H9 (cell line): ENCODE measurements at regions not wholly inside any gene's neighbourhood (a gene's known extent, or its start where the extent isn't known, plus 50 kb on each side); places are given as distances from the start of the nearest gene placed in this dataset.
A peak's percentile ranks its signal among the peaks of the same experiment; 100 is the strongest.

Source experiments
- DNase-seq: peaks from one replicate; pipeline ENCODE4 v3.0.0-alpha.2; 2017
- H2AFZ ChIP-seq: one replicate; pipeline ENCODE4 v1.6.1; 2013; ENCODE audit warnings: mild to moderate bottlenecking, low read length, control low read depth, moderate library complexity
- H2AK5ac ChIP-seq: 2 replicates; pipeline ENCODE4 v1.6.1; 2013; ENCODE audit warnings: low read length, control low read depth, mixed read lengths; ENCODE audit not compliant: insufficient read length
- H2BK120ac ChIP-seq: one replicate; pipeline ENCODE4 v1.6.1; 2013; ENCODE audit warnings: low read depth, mild to moderate bottlenecking, low read length, control low read depth, inconsistent platforms; ENCODE audit not compliant: poor library complexity, severe bottlenecking
- H2BK12ac ChIP-seq: 2 replicates; pipeline ENCODE4 v1.6.1; 2013; ENCODE audit warnings: low read length, control low read depth, mixed read lengths, low read depth; ENCODE audit not compliant: insufficient read length
- H2BK15ac ChIP-seq: 2 replicates; pipeline ENCODE4 v1.6.1; 2013; ENCODE audit warnings: low read depth, low read length, control low read depth
- H2BK20ac ChIP-seq: one replicate; pipeline ENCODE4 v1.6.1; 2013; ENCODE audit warnings: low read depth, mild to moderate bottlenecking, low read length, control low read depth, inconsistent platforms; ENCODE audit not compliant: poor library complexity, severe bottlenecking
- H2BK5ac ChIP-seq: 2 replicates; pipeline ENCODE4 v1.6.1; 2013; ENCODE audit warnings: low read length, control low read depth, mixed read lengths; ENCODE audit not compliant: insufficient read length
- H3K14ac ChIP-seq: 2 replicates; pipeline ENCODE4 v1.6.1; 2013; ENCODE audit warnings: low read length, control low read depth; ENCODE audit not compliant: insufficient read depth
- H3K18ac ChIP-seq: 2 replicates; pipeline ENCODE4 v1.6.1; 2013; ENCODE audit warnings: low read depth, mild to moderate bottlenecking, mixed read lengths, low read length, control low read depth; ENCODE audit not compliant: insufficient read length
- H3K23ac ChIP-seq: 2 replicates; pipeline ENCODE4 v1.6.1; 2013; ENCODE audit warnings: low read length, control low read depth, mixed read lengths, low read depth; ENCODE audit not compliant: insufficient read length
- H3K23me2 ChIP-seq: 2 replicates; pipeline ENCODE4 v1.6.1; 2013; ENCODE audit warnings: low read depth, mild to moderate bottlenecking, mixed read lengths, low read length, control low read depth; ENCODE audit not compliant: insufficient read length, poor library complexity, severe bottlenecking
- H3K27ac ChIP-seq: 2 replicates; pipeline ENCODE4 v1.5.1; 2013; ENCODE audit warnings: low read length, control low read depth, mixed read lengths, low read depth; ENCODE audit not compliant: insufficient read length
- H3K27me3 ChIP-seq: 2 replicates; pipeline ENCODE4 v1.6.1; 2013; ENCODE audit warnings: low read length, control low read depth, inconsistent platforms; ENCODE audit not compliant: insufficient read depth
- H3K4ac ChIP-seq: 2 replicates; pipeline ENCODE4 v1.6.1; 2013; ENCODE audit warnings: low read depth, mild to moderate bottlenecking, control low read depth, inconsistent platforms, low read length, moderate library complexity
- H3K4me1 ChIP-seq: 2 replicates; pipeline ENCODE4 v1.6.1; 2013; ENCODE audit warnings: low read length, control low read depth, inconsistent platforms; ENCODE audit not compliant: insufficient read depth
- H3K4me2 ChIP-seq: 2 replicates; pipeline ENCODE4 v1.6.1; 2013; ENCODE audit warnings: low read length, control low read depth, mixed read lengths; ENCODE audit not compliant: insufficient read length, insufficient read depth
- H3K56ac ChIP-seq: 2 replicates; pipeline ENCODE4 v1.6.1; 2013; ENCODE audit warnings: low read depth, mild to moderate bottlenecking, mixed read lengths, low read length, control low read depth; ENCODE audit not compliant: insufficient read length
- H3K79me1 ChIP-seq: 2 replicates; pipeline ENCODE4 v1.6.1; 2013; ENCODE audit warnings: low read depth, mild to moderate bottlenecking, moderate library complexity, low read length, control low read depth, inconsistent platforms; ENCODE audit not compliant: insufficient read depth, poor library complexity, severe bottlenecking
- H3K79me2 ChIP-seq: 2 replicates; pipeline ENCODE4 v1.6.1; 2013; ENCODE audit warnings: low read length, control low read depth, inconsistent platforms; ENCODE audit not compliant: insufficient read depth
- H3K9ac ChIP-seq: 2 replicates; pipeline ENCODE4 v1.6.1; 2013; ENCODE audit warnings: low read length, control low read depth, mixed read lengths; ENCODE audit not compliant: insufficient read length; ENCODE audit errors: extremely low read depth
- H3K9me3 ChIP-seq: one replicate; pipeline ENCODE4 v1.6.1; 2013; ENCODE audit warnings: low read depth, low read length, inconsistent platforms; ENCODE audit not compliant: control insufficient read depth
- H3T11ph ChIP-seq: one replicate; pipeline ENCODE4 v1.6.1; 2013; ENCODE audit warnings: mild to moderate bottlenecking, low read length, control low read depth, inconsistent platforms
- H4K20me1 ChIP-seq: one replicate; pipeline ENCODE4 v1.6.1; 2013; ENCODE audit not compliant: control insufficient read depth, insufficient read length, insufficient read depth
- H4K5ac ChIP-seq: 2 replicates; pipeline ENCODE4 v1.6.1; 2013; ENCODE audit warnings: low read depth, mild to moderate bottlenecking, mixed read lengths, low read length, control low read depth; ENCODE audit not compliant: insufficient read length
- H4K8ac ChIP-seq: replicated peaks from 2 replicates; pipeline ENCODE4 v1.6.1; 2013; ENCODE audit warnings: low read length, control low read depth, mixed read lengths, low read depth; ENCODE audit not compliant: insufficient read length
- H4K91ac ChIP-seq: 2 replicates; pipeline ENCODE4 v1.6.1; 2013; ENCODE audit warnings: low read depth, mild to moderate bottlenecking, moderate library complexity, mixed read lengths, low read length, control low read depth; ENCODE audit not compliant: insufficient read length
- H3K27ac Mint-ChIP-seq, 3 experiments: 2 replicates in 2 of 3; 3 replicates in 1 of 3; pipeline ENCODE4 v1.8.0; 2020 to 2021; ENCODE audit warnings: mixed read lengths in 3 of 3, mild to moderate bottlenecking in 1 of 3, moderate library complexity in 1 of 3
- H3K27me3 Mint-ChIP-seq: 2 replicates; pipeline ENCODE4 v1.8.0; 2021; ENCODE audit warnings: low read depth, mild to moderate bottlenecking, moderate library complexity, mixed read lengths
- H3K36me3 Mint-ChIP-seq, 3 experiments: 2 replicates in 2 of 3; 3 replicates in 1 of 3; pipeline ENCODE4 v1.8.0; 2020 to 2021; ENCODE audit warnings: low read depth in 3 of 3, mixed read lengths in 3 of 3; ENCODE audit not compliant: insufficient read depth in 1 of 3
- H3K4me1 Mint-ChIP-seq, 2 experiments: 2 replicates each; pipeline ENCODE4 v1.8.0; 2020; ENCODE audit warnings: mixed read lengths in 2 of 2
- H3K4me3 Mint-ChIP-seq, 2 experiments: 2 replicates in 1 of 2; 3 replicates in 1 of 2; pipeline ENCODE4 v1.8.0; 2020 to 2021; ENCODE audit warnings: mild to moderate bottlenecking in 2 of 2, mixed read lengths in 2 of 2, moderate library complexity in 1 of 2
- H3K9me3 Mint-ChIP-seq, 2 experiments: 2 replicates in 1 of 2; 3 replicates in 1 of 2; pipeline ENCODE4 v1.8.0; 2020; ENCODE audit warnings: mild to moderate bottlenecking in 2 of 2, mixed read lengths in 2 of 2, moderate library complexity in 1 of 2
- CTCF ChIP-seq: fragments of 200-600 bp; sonication (generic); conservative IDR thresholded peaks from 3 replicates; pipeline ENCODE4 v1.8.0; 2021; ENCODE audit warnings: antibody characterized with exemption, mild to moderate bottlenecking
- WGBS: extraction: QIAGEN DNeasy Blood & Tissue Kit; methylation state at CpG from one replicate; pipeline ENCODE4 v1.1.7; 2013; ENCODE audit warnings: missing lambda C conversion rate, low lambda C conversion rate, mixed read lengths; ENCODE audit not compliant: insufficient read length; ENCODE audit errors: extremely low coverage; 5-methylcytosine and 5-hydroxymethylcytosine counted together

GRCh38 chr10:10777279-10777678 lies 240.4 kb upstream of the CELF2 start:
- H4K91ac ChIP-seq, result no peak overlapping the region
- no peaks in the 10 kb centered on the region for H3K9me3 ChIP-seq
- TF ChIP-seq CTCF, result no peak
- H3K4me1 Mint-ChIP-seq, result no peaks in the 10 kb centered on the region
- H3K79me1 ChIP-seq, result no peaks in the 10 kb centered on the region
- no peak overlapping the region for H3K27ac Mint-ChIP-seq
- no peak overlapping the region for H2BK15ac ChIP-seq
- no peak overlapping the region for H2BK5ac ChIP-seq
- no peak overlapping the region for H3T11ph ChIP-seq
- no peak overlapping the region for H3K4me2 ChIP-seq
- H3K4me3 Mint-ChIP-seq, result no peak overlapping the region
- no peak overlapping the region for H2BK12ac ChIP-seq
- no peak overlapping the region for H4K5ac ChIP-seq
- DNase-seq, result no peak
- no peaks in the 10 kb centered on the region for H4K20me1 ChIP-seq
- no peak overlapping the region for H2BK120ac ChIP-seq
- no peaks in the 10 kb centered on the region; a peak in 2 of 5 replicates for H3K9me3 Mint-ChIP-seq
- H3K36me3 Mint-ChIP-seq, result no peaks in the 10 kb centered on the region; a peak in 1 of 7 replicates
- no peaks in the 10 kb centered on the region for H3K79me2 ChIP-seq
- H3K27me3 ChIP-seq, result no peaks in the 10 kb centered on the region
- no peak overlapping the region for H2BK20ac ChIP-seq
- H3K23me2 ChIP-seq, result no peaks in the 10 kb centered on the region
- no CpG with 5 or more reads among the region's 5 CpGs for WGBS
- peak overlapping the region; percentile 82 for H4K8ac ChIP-seq
- no peak overlapping the region for H3K23ac ChIP-seq
- H3K18ac ChIP-seq, result no peak overlapping the region
- no peak overlapping the region for H2AK5ac ChIP-seq
- no peaks in the 10 kb centered on the region for H3K4me1 ChIP-seq
- H3K14ac ChIP-seq, result peak overlapping the region; percentile 52; the same call in 1 of the 2 replicates
- no peak overlapping the region for H2AFZ ChIP-seq
- H3K27me3 Mint-ChIP-seq, result no peaks in the 10 kb centered on the region
- no peak overlapping the region for H3K9ac ChIP-seq
- H3K27ac ChIP-seq, result no peak overlapping the region
- no peak overlapping the region for H3K4ac ChIP-seq
- no peak overlapping the region for H3K56ac ChIP-seq
